Body of pancreas (tissue), 4 donors: ENCODE measurements at regions not wholly inside any gene's neighbourhood (a gene's known extent, or its start where the extent isn't known, plus 50 kb on each side); places are given as distances from the start of the nearest gene placed in this dataset.

Source experiments
- CTCF ChIP-seq, 7 experiments: fragments of 450-650 bp in 4 of 7; fragments of 200-600 bp in 3 of 7; sonication (generic) in 3 of 7; IDR thresholded peaks; one replicate each; pipeline ENCODE4 v1.5.1; 2016 to 2019; ENCODE audit warnings: antibody characterized with exemption in 7 of 7
- POLR2A ChIP-seq, 3 donors: fragments of 450-650 bp; IDR thresholded peaks; one replicate each; pipeline ENCODE4 v1.6.1; 2016; ENCODE audit warnings: antibody characterized with exemption in 3 of 3, mild to moderate bottlenecking in 2 of 3

GRCh38 chr7:156223935-156224832 lies 411.9 kb upstream of the SHH start:
- TF ChIP-seq CTCF (IDR thresholded peaks at IDR 0.05): no peak
- TF ChIP-seq POLR2A (IDR thresholded peaks at IDR 0.05): no peak
